ENCODE measurements at regions not wholly inside any gene's neighbourhood (a gene's known extent, or its start where the extent isn't known, plus 50 kb on each side); places are given as distances from the start of the nearest gene placed in this dataset.

GRCh38 chr4:32129967-32130366 is 1409.8 kb downstream of the PCDH7 start:
- no peak for DNase-seq

- DNase-seq, result no peak
Measured at GRCh38 chr4:32133141-32133540, 1413.0 kb downstream of the PCDH7 start.

GRCh38 chr4:32133734-32134133 is 1413.6 kb downstream of the PCDH7 start:
- no peak for DNase-seq

- DNase-seq, result no peak
Measured at GRCh38 chr4:32135642-32136041, 1415.5 kb downstream of the PCDH7 start.

- DNase-seq, result no peak
Measured at GRCh38 chr4:32136081-32136787, 1416.1 kb downstream of the PCDH7 start.

- DNase-seq, result peak; percentile 19
Measured at GRCh38 chr4:32140636-32141035, 1420.5 kb downstream of the PCDH7 start.

GRCh38 chr4:32142075-32142474 is 1421.9 kb downstream of the PCDH7 start:
- DNase-seq, result no peak

GRCh38 chr4:32145987-32146386 is 1425.8 kb downstream of the PCDH7 start:
- DNase-seq, result no peak

GRCh38 chr4:32147446-32148085 is 1427.4 kb downstream of the PCDH7 start:
- DNase-seq, result no peak

- no peak for DNase-seq
Measured at GRCh38 chr4:32148111-32148666, 1428.0 kb downstream of the PCDH7 start.

GRCh38 chr4:32158961-32159360 is 1438.8 kb downstream of the PCDH7 start:
- no peak for DNase-seq

GRCh38 chr4:32161392-32161791 is 1441.2 kb downstream of the PCDH7 start:
- no peak for DNase-seq

- no peak for DNase-seq
Measured at GRCh38 chr4:32163125-32163524, 1443.0 kb downstream of the PCDH7 start.

- DNase-seq, result peak; percentile 13
Measured at GRCh38 chr4:32169841-32170240, 1449.7 kb downstream of the PCDH7 start.

- no peak for DNase-seq
Measured at GRCh38 chr4:32172086-32172485, 1451.9 kb downstream of the PCDH7 start.

- DNase-seq, result no peak
Measured at GRCh38 chr4:32172761-32173160, 1452.6 kb downstream of the PCDH7 start.

GRCh38 chr4:32180086-32180485 is 1459.9 kb downstream of the PCDH7 start:
- no peak for DNase-seq

GRCh38 chr4:32184186-32184585 is 1464.0 kb downstream of the PCDH7 start:
- no peak for DNase-seq

- DNase-seq, result no peak
Measured at GRCh38 chr4:32189130-32189529, 1469.0 kb downstream of the PCDH7 start.

GRCh38 chr4:32189788-32190187 is 1469.6 kb downstream of the PCDH7 start:
- DNase-seq, result no peak

GRCh38 chr4:32191961-32192360 is 1471.8 kb downstream of the PCDH7 start:
- no peak for DNase-seq

GRCh38 chr4:32192363-32192762 is 1472.2 kb downstream of the PCDH7 start:
- DNase-seq, result no peak

- no peak for DNase-seq
Measured at GRCh38 chr4:32192991-32193390, 1472.8 kb downstream of the PCDH7 start.

GRCh38 chr4:32196950-32197688 is 1477.0 kb downstream of the PCDH7 start:
- DNase-seq, result no peak

Data from NK-92 treated with Interleukin-12 subunit alpha and Interleukin-12 subunit beta, amount 100 ng/mL, for 24 hours (cell line).